KG1 (cell line): ENCODE measurements at regions not wholly inside any gene's neighbourhood (a gene's known extent, or its start where the extent isn't known, plus 50 kb on each side); places are given as distances from the start of the nearest gene placed in this dataset.

Experiments
- DNase-seq: peaks from one replicate; lab custom pipeline; 2025; lab: John Stamatoyannopoulos, UW

GRCh38 chr6:143621876-143622605 lies 55.7 kb upstream of the PHACTR2 start:
- no peak for DNase-seq

- DNase-seq = no peak
Observed at GRCh38 chr6:143621159-143621873, 56.4 kb upstream of the PHACTR2 start.

- DNase-seq = no peak
Observed at GRCh38 chr6:143620447-143620846, 57.3 kb upstream of the PHACTR2 start.

GRCh38 chr6:143619824-143620401 lies 57.9 kb upstream of the PHACTR2 start:
- no peak for DNase-seq

GRCh38 chr6:143616741-143617140 lies 61.0 kb upstream of the PHACTR2 start:
- no peak for DNase-seq

GRCh38 chr6:143615785-143616184 lies 62.0 kb upstream of the PHACTR2 start:
- no peak for DNase-seq

GRCh38 chr6:143614235-143614634 lies 63.5 kb upstream of the PHACTR2 start:
- no peak for DNase-seq

GRCh38 chr6:143613749-143614148 lies 64.0 kb upstream of the PHACTR2 start:
- DNase-seq = no peak

GRCh38 chr6:143612186-143612585 lies 65.6 kb upstream of the PHACTR2 start:
- DNase-seq = no peak

- no peak for DNase-seq
Observed at GRCh38 chr6:143611580-143611979, 66.2 kb upstream of the PHACTR2 start.

GRCh38 chr6:143609972-143610371 lies 67.8 kb upstream of the PHACTR2 start:
- DNase-seq = no peak

GRCh38 chr6:143609501-143609900 lies 68.3 kb upstream of the PHACTR2 start:
- no peak for DNase-seq

GRCh38 chr6:143608906-143609305 lies 68.9 kb upstream of the PHACTR2 start:
- no peak for DNase-seq

- no peak for DNase-seq
Observed at GRCh38 chr6:143607974-143608373, 69.8 kb upstream of the PHACTR2 start.

- DNase-seq = no peak
Observed at GRCh38 chr6:143607168-143607567, 70.6 kb upstream of the PHACTR2 start.

GRCh38 chr6:143605906-143606521 lies 71.8 kb upstream of the PHACTR2 start:
- no peak for DNase-seq

- no peak for DNase-seq
Observed at GRCh38 chr6:143603455-143603854, 74.3 kb upstream of the PHACTR2 start.

- no peak for DNase-seq
Observed at GRCh38 chr6:143601504-143601903, 76.3 kb upstream of the PHACTR2 start.

- no peak for DNase-seq
Observed at GRCh38 chr6:143600821-143601220, 76.9 kb upstream of the PHACTR2 start.

- DNase-seq = peak; percentile 71
Observed at GRCh38 chr6:143598466-143599080, 79.2 kb upstream of the PHACTR2 start.

- no peak for DNase-seq
Observed at GRCh38 chr6:143596866-143597265, 80.9 kb upstream of the PHACTR2 start.
